DND-41 (cell line): ENCODE measurements at regions not wholly inside any gene's neighbourhood (a gene's known extent, or its start where the extent isn't known, plus 50 kb on each side); places are given as distances from the start of the nearest gene placed in this dataset.

Experiments
- EZH2 ChIP-seq: IDR thresholded peaks from 3 replicates; pipeline ENCODE4 v1.6.1; 2012; ENCODE audit warnings: borderline replicate concordance, low read depth, mild to moderate bottlenecking, moderate library complexity, low read length, inconsistent platforms; ENCODE audit not compliant: severe bottlenecking
- TF ChIP-seq, protein P1 (sequence below): IDR thresholded peaks from 2 replicates; pipeline ENCODE4 v1.5.1; 2012; ENCODE audit warnings: borderline replicate concordance, low read length, moderate library complexity, mild to moderate bottlenecking; ENCODE audit not compliant: poor library complexity, severe bottlenecking; ENCODE audit errors: extremely low read depth

DNA sequence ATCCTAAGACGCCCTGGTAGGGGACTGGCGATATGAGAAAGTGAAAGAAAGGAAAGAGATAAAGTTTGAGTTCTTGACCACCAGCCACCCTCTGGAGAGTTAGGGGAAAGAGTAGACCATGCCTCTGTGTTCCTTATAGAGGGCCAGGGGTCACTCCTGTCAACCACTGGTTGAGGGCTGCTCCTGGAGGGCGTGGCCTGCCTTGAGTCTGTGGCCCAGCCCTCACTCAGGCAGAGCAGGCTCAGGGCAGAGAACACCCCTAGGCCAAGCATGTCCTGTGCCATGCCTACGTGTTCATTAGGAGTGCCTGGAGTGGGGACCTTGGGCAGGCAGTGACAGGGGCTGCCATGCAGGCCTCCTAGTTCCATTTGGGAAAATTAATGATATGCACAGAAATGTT, 161.1 kb upstream of the EPB41L3 start:
- TF ChIP-seq, protein P1, sequence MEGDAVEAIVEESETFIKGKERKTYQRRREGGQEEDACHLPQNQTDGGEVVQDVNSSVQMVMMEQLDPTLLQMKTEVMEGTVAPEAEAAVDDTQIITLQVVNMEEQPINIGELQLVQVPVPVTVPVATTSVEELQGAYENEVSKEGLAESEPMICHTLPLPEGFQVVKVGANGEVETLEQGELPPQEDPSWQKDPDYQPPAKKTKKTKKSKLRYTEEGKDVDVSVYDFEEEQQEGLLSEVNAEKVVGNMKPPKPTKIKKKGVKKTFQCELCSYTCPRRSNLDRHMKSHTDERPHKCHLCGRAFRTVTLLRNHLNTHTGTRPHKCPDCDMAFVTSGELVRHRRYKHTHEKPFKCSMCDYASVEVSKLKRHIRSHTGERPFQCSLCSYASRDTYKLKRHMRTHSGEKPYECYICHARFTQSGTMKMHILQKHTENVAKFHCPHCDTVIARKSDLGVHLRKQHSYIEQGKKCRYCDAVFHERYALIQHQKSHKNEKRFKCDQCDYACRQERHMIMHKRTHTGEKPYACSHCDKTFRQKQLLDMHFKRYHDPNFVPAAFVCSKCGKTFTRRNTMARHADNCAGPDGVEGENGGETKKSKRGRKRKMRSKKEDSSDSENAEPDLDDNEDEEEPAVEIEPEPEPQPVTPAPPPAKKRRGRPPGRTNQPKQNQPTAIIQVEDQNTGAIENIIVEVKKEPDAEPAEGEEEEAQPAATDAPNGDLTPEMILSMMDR: no peak
- TF ChIP-seq EZH2: no peak
